Neuronal stem cell (in vitro differentiated cells): ENCODE measurements at regions not wholly inside any gene's neighbourhood (a gene's known extent, or its start where the extent isn't known, plus 50 kb on each side); places are given as distances from the start of the nearest gene placed in this dataset.

Experiments
- DNase-seq: peaks from one replicate; pipeline ENCODE4 v3.0.0-alpha.2; 2013; ENCODE audit warnings: low spot score
- H2AFZ ChIP-seq: one replicate; pipeline ENCODE4 v1.6.1; 2013; ENCODE audit warnings: mild to moderate bottlenecking, low read length, inconsistent platforms
- H2AK5ac ChIP-seq: 2 replicates; pipeline ENCODE4 v1.6.1; 2013; ENCODE audit warnings: low read depth, mild to moderate bottlenecking, inconsistent platforms, low read length, moderate library complexity, mixed read lengths
- H2BK120ac ChIP-seq: 2 replicates; pipeline ENCODE4 v1.6.1; 2013; ENCODE audit warnings: low read depth, mild to moderate bottlenecking, inconsistent platforms, low read length, moderate library complexity, mixed read lengths
- H2BK12ac ChIP-seq: one replicate; pipeline ENCODE4 v1.6.1; 2013; ENCODE audit warnings: low read length, inconsistent platforms
- H2BK15ac ChIP-seq: 2 replicates; pipeline ENCODE4 v1.6.1; 2013; ENCODE audit warnings: mild to moderate bottlenecking, low read length, inconsistent platforms, mixed read lengths
- H2BK5ac ChIP-seq: one replicate; pipeline ENCODE4 v1.6.1; 2013; ENCODE audit warnings: inconsistent platforms, mild to moderate bottlenecking, low read length, moderate library complexity
- H3K14ac ChIP-seq: one replicate; pipeline ENCODE4 v1.6.1; 2013; ENCODE audit warnings: low read length, inconsistent platforms
- H3K18ac ChIP-seq: 2 replicates; pipeline ENCODE4 v1.6.1; 2013; ENCODE audit warnings: low read length, inconsistent platforms
- H3K23ac ChIP-seq: 2 replicates; pipeline ENCODE4 v1.6.1; 2013; ENCODE audit warnings: low read depth, mild to moderate bottlenecking, mixed read lengths, low read length, inconsistent platforms; ENCODE audit not compliant: poor library complexity
- H3K27ac ChIP-seq: replicated peaks from 3 replicates; pipeline ENCODE4 v1.5.1; 2013; ENCODE audit warnings: low read length, inconsistent platforms
- H3K27me3 ChIP-seq, 3 experiments: 2 replicates each; pipeline ENCODE4 v1.6.1; 2013; ENCODE audit warnings: low read length in 3 of 3, mild to moderate bottlenecking in 2 of 3, inconsistent platforms in 1 of 3, low read depth in 1 of 3, mixed read lengths in 1 of 3, moderate library complexity in 1 of 3; ENCODE audit not compliant: control insufficient read depth in 3 of 3, insufficient read depth in 3 of 3
- H3K36me3 ChIP-seq, 2 donors: replicated peaks in 1 of 2; 2 replicates each; pipeline ENCODE4 v1.6.1; 2013; ENCODE audit warnings: low read length in 2 of 2; ENCODE audit not compliant: control insufficient read depth in 2 of 2, insufficient read depth in 2 of 2
- H3K4ac ChIP-seq: 2 replicates; pipeline ENCODE4 v1.6.1; 2013; ENCODE audit warnings: inconsistent platforms, mild to moderate bottlenecking, low read length, moderate library complexity
- H3K4me1 ChIP-seq, 2 donors: 1 replicate in 1 of 2; 2 replicates in 1 of 2; pipeline ENCODE4 v1.6.1; 2013; ENCODE audit warnings: low read length in 2 of 2, low read depth in 1 of 2; ENCODE audit not compliant: control insufficient read depth in 2 of 2, insufficient read depth in 1 of 2
- H3K4me2 ChIP-seq: one replicate; pipeline ENCODE4 v1.6.1; 2013; ENCODE audit warnings: mild to moderate bottlenecking, low read length, inconsistent platforms; ENCODE audit not compliant: insufficient read depth, poor library complexity, severe bottlenecking
- H3K4me3 ChIP-seq, 2 donors: 2 replicates each; pipeline ENCODE4 v1.5.1; 2013; ENCODE audit warnings: low read length in 2 of 2, mild to moderate bottlenecking in 2 of 2, inconsistent platforms in 1 of 2, moderate library complexity in 1 of 2
- H3K79me1 ChIP-seq: one replicate; pipeline ENCODE4 v1.6.1; 2013; ENCODE audit warnings: low read depth, mild to moderate bottlenecking, inconsistent platforms, low read length, moderate library complexity
- H3K9ac ChIP-seq: one replicate; pipeline ENCODE4 v1.6.1; 2013; ENCODE audit warnings: mild to moderate bottlenecking, low read depth, low read length, inconsistent platforms; ENCODE audit not compliant: poor library complexity
- H3K9me3 ChIP-seq, 2 donors: replicated peaks in 1 of 2; 2 replicates each; pipeline versions ENCODE3 to v1.6.1; 2013; ENCODE audit warnings: low read length in 2 of 2, mild to moderate bottlenecking in 2 of 2, inconsistent platforms in 1 of 2, low read depth in 1 of 2, mixed read lengths in 1 of 2, moderate library complexity in 1 of 2; ENCODE audit not compliant: control insufficient read depth in 2 of 2, insufficient read depth in 1 of 2
- H4K8ac ChIP-seq: one replicate; pipeline ENCODE4 v1.6.1; 2013; ENCODE audit warnings: low read depth, mild to moderate bottlenecking, inconsistent platforms, low read length, moderate library complexity
- H4K91ac ChIP-seq: one replicate; pipeline ENCODE4 v1.6.1; 2013; ENCODE audit warnings: low read length, low read depth, mild to moderate bottlenecking, inconsistent platforms; ENCODE audit not compliant: poor library complexity
- WGBS, 2 donors: extraction: QIAGEN DNeasy Blood & Tissue Kit; methylation state at CpG; one replicate each; pipeline ENCODE4 v1.1.7; 2013; ENCODE audit warnings: missing lambda C conversion rate in 2 of 2, mixed read lengths in 1 of 2; ENCODE audit not compliant: insufficient read length in 2 of 2, insufficient replicate concordance in 1 of 2; ENCODE audit errors: extremely low coverage in 2 of 2; 5-methylcytosine and 5-hydroxymethylcytosine counted together

DNA sequence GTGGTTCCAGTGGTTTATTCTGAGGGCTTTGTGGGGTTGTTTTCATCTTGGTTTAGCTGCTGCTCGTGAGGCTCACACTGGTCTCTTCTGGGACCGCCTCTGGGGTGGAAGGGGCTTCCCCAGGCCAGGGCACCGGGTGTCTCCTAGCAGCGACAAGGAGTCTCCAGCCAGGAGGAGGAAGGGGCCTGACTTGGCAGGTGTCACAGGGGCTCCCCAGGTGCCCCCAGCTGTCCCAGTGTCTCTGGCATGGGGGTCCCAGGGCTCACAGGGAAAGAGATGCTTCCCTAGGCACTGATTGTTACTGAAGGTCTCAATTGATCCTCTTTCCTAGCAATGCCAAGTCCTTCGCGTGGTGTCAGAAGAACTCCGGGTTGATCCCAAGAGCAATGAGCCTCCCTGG, 241.1 kb upstream of the IRX4 start:
- Histone ChIP-seq H3K27me3 (no peaks in the 10 kb centered on the region), H4K91ac (no peak overlapping the region), H3K36me3 (no peaks in the 10 kb centered on the region), H2BK15ac (no peak overlapping the region), H3K23ac (no peak overlapping the region), H2AFZ (peak overlapping the region; percentile 23), H3K4me3 (no peak overlapping the region), H2BK120ac (no peak overlapping the region), H2AK5ac (no peak overlapping the region), H4K8ac (no peak overlapping the region), H3K27ac (no peak overlapping the region), H3K18ac (no peak overlapping the region), H3K4me1 (peaks cover 0 to 16% of the 10 kb centered on the region in 2 donors), H3K9ac (no peak overlapping the region), H3K4ac (no peak overlapping the region), H3K4me2 (no peak overlapping the region), H2BK5ac (no peak overlapping the region), H3K9me3 (peaks cover 0 to 15% of the 10 kb centered on the region in 2 donors), H3K14ac (no peak overlapping the region), H3K79me1 (no peaks in the 10 kb centered on the region), H2BK12ac (no peak overlapping the region)
- WGBS, 2 donors = no CpG with 5 or more reads among the region's 7 CpGs
- DNase-seq = no peak

DNA sequence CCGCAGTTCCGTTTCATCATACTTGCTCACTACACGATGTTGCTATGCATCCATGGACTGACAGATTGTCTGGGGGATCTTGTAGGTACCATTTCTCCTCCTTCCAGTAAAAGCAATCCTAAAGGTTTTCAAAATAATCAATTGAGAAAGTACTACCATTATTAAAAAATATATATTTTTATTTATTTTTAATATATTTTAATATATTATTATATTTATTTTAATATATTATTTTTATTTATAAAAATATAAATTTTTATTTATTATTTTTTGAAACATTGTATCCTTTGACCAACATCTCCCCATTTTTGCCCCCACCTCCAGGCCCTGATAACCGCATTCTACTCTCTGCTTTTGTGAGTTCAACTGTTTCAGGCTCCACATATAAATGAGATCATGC, 237.6 kb upstream of the IRX4 start:
- Histone ChIP-seq H3K14ac (no peak overlapping the region), H2AFZ (no peak overlapping the region), H3K23ac (no peak overlapping the region), H3K79me1 (no peaks in the 10 kb centered on the region), H3K27ac (no peak overlapping the region), H4K91ac (no peak overlapping the region), H3K4ac (no peak overlapping the region), H3K4me2 (no peak overlapping the region), H2BK15ac (no peak overlapping the region), H3K4me3 (no peak overlapping the region), H3K36me3 (no peaks in the 10 kb centered on the region), H2BK12ac (no peak overlapping the region), H3K9me3 (peaks cover 0 to 15% of the 10 kb centered on the region in 2 donors), H3K27me3 (no peaks in the 10 kb centered on the region), H2BK5ac (no peak overlapping the region), H3K4me1 (peaks cover 0 to 13% of the 10 kb centered on the region in 2 donors), H4K8ac (no peak overlapping the region), H2BK120ac (no peak overlapping the region), H3K9ac (no peak overlapping the region), H2AK5ac (no peak overlapping the region), H3K18ac (no peak overlapping the region)
- no peak for DNase-seq
- no CpG with 5 or more reads among the region's 4 CpGs for WGBS, 2 donors

DNA sequence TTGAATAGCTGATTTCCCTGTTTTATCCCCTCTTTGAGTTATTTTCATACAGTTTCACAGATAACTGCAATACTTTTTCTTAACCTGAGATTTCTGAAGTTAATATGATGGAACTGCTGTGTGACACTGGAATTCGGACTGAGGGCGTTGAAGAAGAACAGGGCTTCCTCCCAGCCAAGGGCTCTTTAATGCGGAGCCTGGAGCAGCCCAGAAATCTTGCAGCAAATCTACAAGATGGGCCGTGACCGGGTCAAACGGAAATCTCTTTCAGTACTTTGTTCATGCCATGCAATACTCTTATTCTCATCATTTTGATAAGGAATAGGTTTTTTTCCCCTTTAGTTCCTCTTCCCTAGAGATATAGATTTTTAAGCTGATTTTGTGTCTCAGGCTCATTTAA, 236.8 kb upstream of the IRX4 start:
- WGBS, 2 donors = no CpG with 5 or more reads among the region's 6 CpGs
- H2BK12ac ChIP-seq = no peak overlapping the region

DNA sequence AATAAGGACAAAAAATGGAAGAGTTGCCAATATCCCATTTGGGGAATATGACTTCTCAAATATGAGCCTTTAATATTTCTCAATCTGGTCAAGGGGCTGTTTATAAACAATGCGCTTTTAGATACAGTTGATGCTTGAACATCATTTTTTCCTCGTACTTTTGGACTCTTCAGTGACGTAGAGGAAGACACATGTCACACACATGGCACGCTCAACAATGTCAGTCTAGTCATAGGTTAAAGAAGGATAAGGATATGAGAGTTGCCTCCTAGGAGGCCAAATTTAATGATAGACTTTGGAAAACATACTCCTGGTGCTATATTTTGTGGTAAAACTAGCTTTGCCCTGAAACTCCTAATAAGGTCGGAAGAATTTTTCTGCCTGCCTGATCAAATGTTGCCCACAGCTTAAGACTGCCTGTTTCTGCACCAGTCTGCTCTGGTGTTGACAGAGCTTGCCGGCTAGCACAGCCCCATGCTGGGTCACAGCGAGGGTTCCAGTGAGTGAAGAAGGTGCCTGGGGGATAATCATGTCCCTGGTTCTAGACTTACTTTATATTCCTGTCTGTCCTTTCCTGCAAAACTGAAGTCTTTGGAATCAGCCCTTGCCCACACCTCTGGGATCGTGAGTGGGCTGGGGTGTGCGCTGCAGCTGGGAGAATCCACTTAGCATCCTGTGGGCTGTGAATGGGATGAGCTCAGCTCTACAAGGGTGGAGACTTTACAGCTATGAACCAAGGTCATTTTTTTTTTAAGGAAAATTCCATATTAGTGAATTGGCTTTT, 230.8 kb upstream of the IRX4 start:
- no peak for DNase-seq
- Histone ChIP-seq H3K27me3 (no peaks in the 10 kb centered on the region), H3K23ac (no peak overlapping the region), H3K9me3 (peaks cover 0 to 1% of the 10 kb centered on the region in 2 donors), H4K91ac (no peak overlapping the region), H2AFZ (no peak overlapping the region), H3K36me3 (no peaks in the 10 kb centered on the region), H3K18ac (no peak overlapping the region), H2BK12ac (no peak overlapping the region), H3K14ac (no peak overlapping the region), H4K8ac (no peak overlapping the region), H3K4me1 (peaks cover 0 to 2% of the 10 kb centered on the region in 2 donors), H3K4ac (no peak overlapping the region), H3K4me3 (no peak overlapping the region), H2AK5ac (no peak overlapping the region), H3K9ac (no peak overlapping the region), H3K4me2 (no peak overlapping the region), H3K79me1 (no peaks in the 10 kb centered on the region), H2BK120ac (no peak overlapping the region), H2BK5ac (no peak overlapping the region), H2BK15ac (no peak overlapping the region), H3K27ac (no peak overlapping the region)
- no CpG with 5 or more reads among the region's 9 CpGs for WGBS, 2 donors

More for the DNA sequence above, 236.8 kb upstream of the IRX4 start:
- H3K36me3 ChIP-seq = no peaks in the 10 kb centered on the region
- H2AK5ac ChIP-seq = no peak overlapping the region
- no peak overlapping the region for H3K4me2 ChIP-seq
- no peaks in the 10 kb centered on the region for H3K79me1 ChIP-seq
- no peak overlapping the region for H2AFZ ChIP-seq
- no peak overlapping the region for H3K23ac ChIP-seq
- H2BK120ac ChIP-seq = no peak overlapping the region
- no peak overlapping the region for H3K18ac ChIP-seq
- peaks cover 0 to 7% of the 10 kb centered on the region in 2 donors for H3K4me1 ChIP-seq
- no peak overlapping the region for H3K27ac ChIP-seq
- no peak overlapping the region for H4K8ac ChIP-seq
- no peaks in the 10 kb centered on the region for H3K27me3 ChIP-seq
- no peak overlapping the region for H3K4ac ChIP-seq
- no peak overlapping the region for H3K14ac ChIP-seq
- H4K91ac ChIP-seq = no peak overlapping the region
- no peak overlapping the region for H3K4me3 ChIP-seq
- no peak overlapping the region for H2BK15ac ChIP-seq
- no peak overlapping the region for H2BK5ac ChIP-seq
- peaks cover 1 to 15% of the 10 kb centered on the region in 2 donors for H3K9me3 ChIP-seq
- H3K9ac ChIP-seq = no peak overlapping the region
- DNase-seq = no peak
